Esophagus squamous epithelium (tissue), 5 donors: ENCODE measurements at regions not wholly inside any gene's neighbourhood (a gene's known extent, or its start where the extent isn't known, plus 50 kb on each side); places are given as distances from the start of the nearest gene placed in this dataset.

Source experiments
- DNase-seq: peaks from one replicate; lab custom pipeline; 2025; lab: John Stamatoyannopoulos, UW
- H3K27ac ChIP-seq, 4 donors: fragments of 200-600 bp; sonication (generic); one replicate each; pipeline ENCODE4 v1.5.1; 2016 to 2019; ENCODE audit warnings: mild to moderate bottlenecking in 1 of 4
- H3K27me3 ChIP-seq, 4 donors: fragments of 200-600 bp; sonication (generic); 1 replicate in 3 of 4; 2 replicates in 1 of 4; pipeline versions ENCODE4 v1.5.1 to v1.6.0; 2017 to 2021; ENCODE audit warnings: antibody characterized with exemption in 1 of 4
- H3K36me3 ChIP-seq, 3 donors: fragments of 200-600 bp; sonication (generic); one replicate each; pipeline ENCODE4 v1.5.1; 2016 to 2019
- H3K4me1 ChIP-seq, 3 donors: fragments of 200-600 bp; sonication (generic); one replicate each; pipeline ENCODE4 v1.5.1; 2017 to 2019
- H3K4me3 ChIP-seq, 4 donors: fragments of 200-600 bp; sonication (generic); 1 replicate in 3 of 4; 2 replicates in 1 of 4; pipeline ENCODE4 v1.5.1; 2016 to 2019; ENCODE audit warnings: mild to moderate bottlenecking in 2 of 4, moderate library complexity in 1 of 4
- H3K9me3 ChIP-seq, 3 donors: fragments of 200-600 bp; sonication (generic); one replicate each; pipeline ENCODE4 v1.5.1; 2016 to 2019
- POLR2A ChIP-seq, 4 donors: fragments of 450-650 bp; IDR thresholded peaks; one replicate each; pipeline ENCODE4 v1.6.1; 2017; ENCODE audit warnings: antibody characterized with exemption in 4 of 4, mild to moderate bottlenecking in 4 of 4, moderate library complexity in 3 of 4
- WGBS, 2 donors: methylation state at CpG; one replicate each; pipeline ENCODE4 v1.1.5; 2018; 5-methylcytosine and 5-hydroxymethylcytosine counted together
- intact Hi-C: fragments of 100-400 bp; cut with DNase I; formaldehyde crosslinking; loops from one replicate; pipeline ENCODE4 v1.15.0; 2022
- TF ChIP-seq, protein P1 (sequence below), 6 experiments: fragments of 450-650 bp in 4 of 6; fragments of 200-600 bp in 2 of 6; sonication (generic) in 2 of 6; IDR thresholded peaks; one replicate each; pipeline ENCODE4 v1.5.1; 2016 to 2019; ENCODE audit warnings: antibody characterized with exemption in 6 of 6, mild to moderate bottlenecking in 4 of 6, moderate library complexity in 4 of 6
- donor health status: DM: yes; HTN: yes; CAD: no.

DNA sequence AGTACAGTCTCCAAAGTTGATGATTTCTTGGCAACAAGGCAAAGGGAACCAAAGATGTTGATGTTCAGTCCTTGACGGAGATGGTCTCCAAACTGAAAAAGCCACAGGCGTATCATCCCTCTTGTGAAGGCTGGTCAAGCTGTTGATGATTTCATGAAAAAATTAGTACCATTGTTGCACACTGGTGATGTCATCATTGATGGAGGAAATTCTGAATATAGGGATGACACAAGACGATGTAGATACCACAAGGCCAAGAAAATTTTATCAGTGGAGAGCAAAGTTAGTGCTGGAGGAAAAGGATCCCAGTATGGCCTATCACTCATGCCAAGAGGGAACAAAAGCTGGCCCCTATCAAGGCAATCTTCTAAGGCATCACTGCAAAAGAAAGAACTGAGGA is 88.7 kb upstream of the KRR1 start:
- Histone ChIP-seq H3K4me1 (no peaks in the 10 kb centered on the region), H3K36me3 (no peaks in the 10 kb centered on the region), H3K27ac (no peak overlapping the region), H3K9me3 (no peaks in the 10 kb centered on the region), H3K27me3 (no peaks in the 10 kb centered on the region), H3K4me3 (no peak overlapping the region)
- DNase-seq = no peak
- TF ChIP-seq, protein P1, sequence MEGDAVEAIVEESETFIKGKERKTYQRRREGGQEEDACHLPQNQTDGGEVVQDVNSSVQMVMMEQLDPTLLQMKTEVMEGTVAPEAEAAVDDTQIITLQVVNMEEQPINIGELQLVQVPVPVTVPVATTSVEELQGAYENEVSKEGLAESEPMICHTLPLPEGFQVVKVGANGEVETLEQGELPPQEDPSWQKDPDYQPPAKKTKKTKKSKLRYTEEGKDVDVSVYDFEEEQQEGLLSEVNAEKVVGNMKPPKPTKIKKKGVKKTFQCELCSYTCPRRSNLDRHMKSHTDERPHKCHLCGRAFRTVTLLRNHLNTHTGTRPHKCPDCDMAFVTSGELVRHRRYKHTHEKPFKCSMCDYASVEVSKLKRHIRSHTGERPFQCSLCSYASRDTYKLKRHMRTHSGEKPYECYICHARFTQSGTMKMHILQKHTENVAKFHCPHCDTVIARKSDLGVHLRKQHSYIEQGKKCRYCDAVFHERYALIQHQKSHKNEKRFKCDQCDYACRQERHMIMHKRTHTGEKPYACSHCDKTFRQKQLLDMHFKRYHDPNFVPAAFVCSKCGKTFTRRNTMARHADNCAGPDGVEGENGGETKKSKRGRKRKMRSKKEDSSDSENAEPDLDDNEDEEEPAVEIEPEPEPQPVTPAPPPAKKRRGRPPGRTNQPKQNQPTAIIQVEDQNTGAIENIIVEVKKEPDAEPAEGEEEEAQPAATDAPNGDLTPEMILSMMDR (IDR thresholded peaks at IDR 0.05) = no peak
- TF ChIP-seq POLR2A (IDR thresholded peaks at IDR 0.05) = no peak
- intact Hi-C loops = no loop called here
- 91 to 97% methylated on average over 3 of the region's 3 CpGs for WGBS, 2 donors

DNA sequence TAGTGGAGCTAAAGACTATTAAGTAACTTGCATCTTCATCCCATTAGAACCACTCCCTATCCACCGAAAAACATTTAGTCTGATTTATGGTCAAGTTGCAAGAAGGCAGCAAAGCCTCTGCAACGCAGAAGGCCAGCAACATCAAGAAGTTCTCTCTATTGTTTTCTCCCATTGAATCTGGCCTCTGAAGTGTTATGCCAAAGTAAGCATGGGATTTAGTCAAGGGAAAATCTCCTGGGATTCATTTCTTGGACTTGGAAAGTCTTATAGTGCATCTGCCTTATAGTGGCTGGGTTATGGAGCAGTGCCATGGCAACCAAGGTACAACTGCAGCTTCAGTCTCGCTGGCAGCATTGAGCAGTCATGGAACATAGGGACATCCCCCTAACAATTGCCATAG is 87.7 kb upstream of the KRR1 start:
- TF ChIP-seq, protein P1 (IDR thresholded peaks at IDR 0.05) = no peak
- TF ChIP-seq POLR2A (IDR thresholded peaks at IDR 0.05) = no peak
- intact Hi-C loops = no loop called here
- DNase-seq = no peak
- no peak overlapping the region for H3K27ac ChIP-seq
- H3K9me3 ChIP-seq = no peaks in the 10 kb centered on the region
- H3K36me3 ChIP-seq = no peaks in the 10 kb centered on the region
- 57 to 80% methylated on average over 3 of the region's 3 CpGs for WGBS, 2 donors
- H3K4me3 ChIP-seq = no peak overlapping the region
- H3K4me1 ChIP-seq = no peaks in the 10 kb centered on the region
- H3K27me3 ChIP-seq = no peaks in the 10 kb centered on the region

DNA sequence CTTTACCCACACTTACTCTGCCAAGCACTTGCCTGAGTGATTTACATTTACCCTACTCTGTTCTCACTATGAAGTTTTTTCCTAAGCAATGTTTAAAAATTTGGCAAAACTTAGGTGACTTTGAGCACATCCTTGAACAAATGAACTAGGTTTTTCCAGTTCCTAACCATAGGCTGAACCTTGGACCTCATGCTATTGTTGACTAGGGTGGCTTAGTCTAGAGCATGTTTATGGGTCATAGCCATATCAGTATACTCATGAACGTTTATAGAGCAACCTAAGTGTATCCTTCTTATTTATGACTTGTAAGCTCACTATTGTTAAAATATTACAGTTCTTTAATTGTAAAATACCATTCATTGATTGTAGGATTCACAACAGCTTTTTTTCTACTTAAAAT is 85.0 kb upstream of the KRR1 start:
- intact Hi-C loops = no loop called here
- no peaks in the 10 kb centered on the region for H3K9me3 ChIP-seq
- no peak overlapping the region for H3K4me3 ChIP-seq
- 50 to 69% methylated on average over 1 of the region's 1 CpG for WGBS, 2 donors
- TF ChIP-seq POLR2A (IDR thresholded peaks at IDR 0.05) = no peak
- TF ChIP-seq, protein P1 (IDR thresholded peaks at IDR 0.05) = no peak
- no peak overlapping the region for H3K27ac ChIP-seq
- no peaks in the 10 kb centered on the region for H3K27me3 ChIP-seq
- no peaks in the 10 kb centered on the region for H3K4me1 ChIP-seq
- DNase-seq = no peak
- no peaks in the 10 kb centered on the region for H3K36me3 ChIP-seq

DNA sequence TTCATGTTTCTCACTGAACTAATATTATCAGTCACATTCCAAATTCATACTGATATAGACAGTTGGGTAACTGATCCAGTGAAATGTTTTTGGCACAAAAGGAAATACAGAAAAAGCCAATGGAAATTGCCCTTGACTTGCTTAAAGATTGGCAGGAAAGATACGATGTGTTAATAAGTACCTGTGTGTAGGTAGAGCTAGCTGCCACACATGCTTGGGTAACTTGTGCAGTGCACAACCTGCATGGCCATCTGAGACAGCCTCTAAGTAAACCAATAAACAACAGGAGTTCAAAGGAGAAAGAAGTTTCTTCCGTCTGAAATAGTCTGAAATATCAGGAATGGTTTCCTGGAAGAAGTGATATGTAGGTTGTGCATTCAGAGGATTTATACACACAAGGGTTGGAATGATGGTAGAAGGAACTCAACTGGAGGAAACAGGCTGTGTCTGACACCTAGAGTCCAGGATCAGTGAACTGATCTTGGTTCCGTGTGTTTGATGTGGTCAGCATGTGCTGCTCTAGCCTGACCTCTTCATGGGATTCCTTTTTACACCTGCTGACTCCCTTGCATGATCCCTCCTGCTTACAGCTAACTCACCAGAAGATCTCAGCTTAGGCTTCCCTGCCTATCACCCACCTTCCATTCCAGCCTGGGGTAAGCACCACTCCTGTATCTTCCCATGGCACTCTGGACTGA is 81.4 kb upstream of the KRR1 start:
- TF ChIP-seq, protein P1 (IDR thresholded peaks at IDR 0.05) = no peak
- no peak for TF ChIP-seq POLR2A (IDR thresholded peaks at IDR 0.05)
- no peak overlapping the region for H3K27ac ChIP-seq
- WGBS, 2 donors = 86 to 87% methylated on average over 3 of the region's 3 CpGs
- H3K4me1 ChIP-seq = no peaks in the 10 kb centered on the region
- intact Hi-C loops = no loop called here
- H3K36me3 ChIP-seq = no peaks in the 10 kb centered on the region
- no peaks in the 10 kb centered on the region for H3K9me3 ChIP-seq
- no peak for DNase-seq
- H3K4me3 ChIP-seq = no peak overlapping the region
- H3K27me3 ChIP-seq = no peaks in the 10 kb centered on the region

DNA sequence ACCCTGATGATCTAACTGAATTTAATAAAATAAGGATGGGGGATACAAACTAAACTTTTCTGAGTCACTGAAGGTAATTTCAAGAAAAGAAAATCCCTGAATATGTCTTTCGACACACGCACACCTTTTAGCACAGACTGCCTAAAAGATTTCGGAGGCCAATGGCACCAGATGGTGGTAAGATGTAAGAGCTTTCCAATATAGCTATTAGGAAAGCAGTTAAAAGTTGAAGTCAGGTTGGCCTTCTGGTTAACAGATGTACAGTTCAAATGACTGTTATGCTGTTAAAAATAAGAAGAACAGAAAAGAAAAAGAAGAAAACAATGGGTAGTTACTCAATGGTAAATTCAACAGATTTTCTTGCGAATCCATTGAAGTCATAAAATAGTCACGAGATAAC is 80.7 kb upstream of the KRR1 start:
- Histone ChIP-seq H3K36me3 (no peaks in the 10 kb centered on the region), H3K27ac (no peak overlapping the region), H3K4me1 (no peaks in the 10 kb centered on the region), H3K4me3 (no peak overlapping the region), H3K27me3 (no peaks in the 10 kb centered on the region), H3K9me3 (no peaks in the 10 kb centered on the region)
- WGBS, 2 donors = 88 to 93% methylated on average over 5 of the region's 5 CpGs
- intact Hi-C loops = no loop called here
- no peak for DNase-seq
- TF ChIP-seq, protein P1 (IDR thresholded peaks at IDR 0.05) = no peak
- no peak for TF ChIP-seq POLR2A (IDR thresholded peaks at IDR 0.05)
